Mesenchymal stem cell (in vitro differentiated cells and primary cell): ENCODE measurements at regions not wholly inside any gene's neighbourhood (a gene's known extent, or its start where the extent isn't known, plus 50 kb on each side); places are given as distances from the start of the nearest gene placed in this dataset.

ENCODE experiments used
- DNase-seq: peaks from one replicate; pipeline ENCODE4 v3.0.0-alpha.2; 2013
- H2AFZ ChIP-seq: one replicate; pipeline ENCODE4 v1.6.1; 2013; ENCODE audit warnings: low read depth, mild to moderate bottlenecking, control low read depth, inconsistent platforms, low read length, moderate library complexity
- H2AK5ac ChIP-seq: 2 replicates; pipeline ENCODE4 v1.6.1; 2013; ENCODE audit warnings: low read length, moderate library complexity, mild to moderate bottlenecking, inconsistent platforms; ENCODE audit not compliant: severe bottlenecking
- H2BK120ac ChIP-seq: one replicate; pipeline ENCODE4 v1.6.1; 2013; ENCODE audit warnings: low read depth, mild to moderate bottlenecking, inconsistent platforms, low read length, moderate library complexity
- H2BK12ac ChIP-seq, 2 experiments: one replicate each; pipeline ENCODE4 v1.6.1; 2013; ENCODE audit warnings: inconsistent platforms in 2 of 2, low read length in 2 of 2, mild to moderate bottlenecking in 2 of 2, moderate library complexity in 2 of 2, control low read depth in 1 of 2
- H2BK15ac ChIP-seq: one replicate; pipeline ENCODE4 v1.6.1; 2013; ENCODE audit warnings: mild to moderate bottlenecking, low read depth, inconsistent platforms; ENCODE audit not compliant: poor library complexity, severe bottlenecking
- H2BK5ac ChIP-seq: 2 replicates; pipeline ENCODE4 v1.6.1; 2013; ENCODE audit warnings: low read depth, mild to moderate bottlenecking, low read length, control low read depth, inconsistent platforms; ENCODE audit not compliant: poor library complexity, severe bottlenecking
- H3K14ac ChIP-seq, 2 experiments: one replicate each; pipeline ENCODE4 v1.6.1; 2013; ENCODE audit warnings: inconsistent platforms in 2 of 2, low read length in 2 of 2, control low read depth in 1 of 2, mild to moderate bottlenecking in 1 of 2, moderate library complexity in 1 of 2
- H3K18ac ChIP-seq, 2 experiments: one replicate each; pipeline ENCODE4 v1.6.1; 2013; ENCODE audit warnings: inconsistent platforms in 2 of 2, low read length in 2 of 2, control low read depth in 1 of 2, low read depth in 1 of 2, mild to moderate bottlenecking in 1 of 2
- H3K23ac ChIP-seq, 2 experiments: one replicate each; pipeline ENCODE4 v1.6.1; 2013; ENCODE audit warnings: inconsistent platforms in 2 of 2, low read length in 2 of 2, mild to moderate bottlenecking in 2 of 2, moderate library complexity in 2 of 2, control low read depth in 1 of 2
- H3K27ac ChIP-seq: 2 replicates; pipeline ENCODE4 v1.5.1; 2013; ENCODE audit warnings: mild to moderate bottlenecking, moderate library complexity, low read length, control low read depth, inconsistent platforms; ENCODE audit not compliant: poor library complexity, severe bottlenecking
- H3K27me3 ChIP-seq, 2 experiments: 2 replicates each; pipeline versions ENCODE4 v1.6.1 to v1.7.0; 2013; ENCODE audit warnings: low read length in 2 of 2, mild to moderate bottlenecking in 2 of 2, moderate library complexity in 2 of 2, control low read depth in 1 of 2, inconsistent platforms in 1 of 2; ENCODE audit not compliant: control insufficient read depth in 1 of 2, insufficient read depth in 1 of 2
- H3K36me3 ChIP-seq, 2 experiments: 2 replicates each; pipeline versions ENCODE4 v1.6.1 to v1.7.0; 2013; ENCODE audit warnings: low read length in 2 of 2, control low read depth in 1 of 2, inconsistent platforms in 1 of 2, low read depth in 1 of 2, mild to moderate bottlenecking in 1 of 2; ENCODE audit not compliant: insufficient read depth in 2 of 2, control insufficient read depth in 1 of 2
- H3K4ac ChIP-seq, 2 experiments: one replicate each; pipeline ENCODE4 v1.6.1; 2013; ENCODE audit warnings: inconsistent platforms in 2 of 2, low read length in 2 of 2, mild to moderate bottlenecking in 2 of 2, moderate library complexity in 2 of 2, control low read depth in 1 of 2, low read depth in 1 of 2
- H3K4me1 ChIP-seq: 2 replicates; pipeline ENCODE4 v1.6.1; 2013; ENCODE audit warnings: low read depth, low read length, control low read depth; ENCODE audit not compliant: control insufficient read depth, insufficient read depth
- H3K4me2 ChIP-seq: 2 replicates; pipeline ENCODE4 v1.6.1; 2013; ENCODE audit warnings: low read length, mild to moderate bottlenecking, inconsistent platforms; ENCODE audit not compliant: poor library complexity, severe bottlenecking
- H3K4me3 ChIP-seq, 2 experiments: 2 replicates each; pipeline versions ENCODE4 v1.5.1 to v1.7.0; 2013; ENCODE audit warnings: low read length in 2 of 2, mild to moderate bottlenecking in 2 of 2, control low read depth in 1 of 2, low read depth in 1 of 2; ENCODE audit not compliant: insufficient read depth in 1 of 2
- H3K79me1 ChIP-seq: replicated peaks from 2 replicates; pipeline ENCODE4 v1.6.1; 2013; ENCODE audit warnings: mild to moderate bottlenecking, control low read depth, low read length, inconsistent platforms; ENCODE audit not compliant: poor library complexity, severe bottlenecking
- H3K9ac ChIP-seq: 2 replicates; pipeline ENCODE4 v1.7.0; 2013; ENCODE audit warnings: mild to moderate bottlenecking, low read length, moderate library complexity
- H3K9me3 ChIP-seq: 2 replicates; pipeline ENCODE4 v1.7.0; 2013; ENCODE audit warnings: mild to moderate bottlenecking, low read length; ENCODE audit not compliant: control insufficient read depth
- H4K8ac ChIP-seq: one replicate; pipeline ENCODE4 v1.6.1; 2013; ENCODE audit warnings: inconsistent platforms, mild to moderate bottlenecking, low read length, moderate library complexity
- H4K91ac ChIP-seq: one replicate; pipeline ENCODE4 v1.6.1; 2013; ENCODE audit warnings: mild to moderate bottlenecking, low read length, inconsistent platforms
- WGBS: methylation state at CpG from one replicate; pipeline ENCODE4 v1.1.7; 2013; ENCODE audit warnings: mixed read lengths; 5-methylcytosine and 5-hydroxymethylcytosine counted together

GRCh38 chr14:58771016-58771415, 133.3 kb downstream of the DACT1 start:
- no peak overlapping the region for H3K9ac ChIP-seq
- H3K36me3 ChIP-seq, result no peaks in the 10 kb centered on the region
- H3K18ac ChIP-seq, result no peak overlapping the region
- H2BK5ac ChIP-seq, result no peak overlapping the region
- no peak for DNase-seq
- H3K4me3 ChIP-seq, result no peak overlapping the region
- no peak overlapping the region for H2BK120ac ChIP-seq
- no peak overlapping the region for H4K91ac ChIP-seq
- no peaks in the 10 kb centered on the region for H3K79me1 ChIP-seq
- H2AFZ ChIP-seq, result no peak overlapping the region
- 98% methylated on average over 5 of the region's 6 CpGs for WGBS
- H3K9me3 ChIP-seq, result no peaks in the 10 kb centered on the region
- no peak overlapping the region for H2BK12ac ChIP-seq
- no peak overlapping the region for H2BK15ac ChIP-seq
- peaks cover 10% of the 10 kb centered on the region for H3K4me1 ChIP-seq
- H3K27me3 ChIP-seq, result no peaks in the 10 kb centered on the region
- no peak overlapping the region for H3K4ac ChIP-seq
- no peak overlapping the region for H3K14ac ChIP-seq
- no peak overlapping the region for H3K23ac ChIP-seq
- H4K8ac ChIP-seq, result no peak overlapping the region
- H3K27ac ChIP-seq, result no peak overlapping the region
- H3K4me2 ChIP-seq, result no peak overlapping the region
- H2AK5ac ChIP-seq, result no peak overlapping the region

DNA sequence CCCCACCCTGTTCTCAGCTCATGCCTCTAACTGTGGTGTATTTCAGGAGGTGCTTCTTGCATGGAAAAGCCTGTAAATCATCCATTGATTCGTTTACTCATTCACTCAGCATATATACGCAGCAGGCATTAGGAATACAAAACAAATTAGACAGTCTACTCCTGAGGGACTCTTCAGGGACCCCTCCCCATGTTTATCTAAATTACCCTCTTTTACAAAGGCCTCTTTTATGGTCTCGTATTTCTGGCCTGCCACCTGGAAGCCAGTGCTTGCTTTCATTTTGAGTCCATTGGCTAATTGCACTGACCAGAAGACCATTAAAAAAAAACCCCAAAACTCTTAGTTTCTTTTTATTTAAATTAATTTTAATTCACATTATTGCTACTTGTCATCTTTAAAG, 134.4 kb downstream of the DACT1 start:
- peaks cover 10% of the 10 kb centered on the region for H3K4me1 ChIP-seq
- H3K27me3 ChIP-seq, result peaks cover 0 to 3% of the 10 kb centered on the region in 2 experiments
- no peak overlapping the region for H3K9ac ChIP-seq
- H2AK5ac ChIP-seq, result no peak overlapping the region
- no peaks in the 10 kb centered on the region for H3K36me3 ChIP-seq
- no peak overlapping the region for H3K14ac ChIP-seq
- no peak overlapping the region for H3K18ac ChIP-seq
- H2BK12ac ChIP-seq, result no peak overlapping the region
- H3K4me2 ChIP-seq, result peak overlapping the region; percentile 54
- H4K8ac ChIP-seq, result no peak overlapping the region
- H3K9me3 ChIP-seq, result no peaks in the 10 kb centered on the region
- no peak overlapping the region for H3K4me3 ChIP-seq
- no peak overlapping the region for H2BK15ac ChIP-seq
- H4K91ac ChIP-seq, result no peak overlapping the region
- no peak overlapping the region for H3K27ac ChIP-seq
- DNase-seq, result no peak
- WGBS, result 36% methylated on average over 3 of the region's 3 CpGs
- no peak overlapping the region for H2BK5ac ChIP-seq
- H2AFZ ChIP-seq, result no peak overlapping the region
- no peak overlapping the region for H3K4ac ChIP-seq
- no peak overlapping the region for H2BK120ac ChIP-seq
- no peak overlapping the region for H3K23ac ChIP-seq
- H3K79me1 ChIP-seq, result no peaks in the 10 kb centered on the region

DNA sequence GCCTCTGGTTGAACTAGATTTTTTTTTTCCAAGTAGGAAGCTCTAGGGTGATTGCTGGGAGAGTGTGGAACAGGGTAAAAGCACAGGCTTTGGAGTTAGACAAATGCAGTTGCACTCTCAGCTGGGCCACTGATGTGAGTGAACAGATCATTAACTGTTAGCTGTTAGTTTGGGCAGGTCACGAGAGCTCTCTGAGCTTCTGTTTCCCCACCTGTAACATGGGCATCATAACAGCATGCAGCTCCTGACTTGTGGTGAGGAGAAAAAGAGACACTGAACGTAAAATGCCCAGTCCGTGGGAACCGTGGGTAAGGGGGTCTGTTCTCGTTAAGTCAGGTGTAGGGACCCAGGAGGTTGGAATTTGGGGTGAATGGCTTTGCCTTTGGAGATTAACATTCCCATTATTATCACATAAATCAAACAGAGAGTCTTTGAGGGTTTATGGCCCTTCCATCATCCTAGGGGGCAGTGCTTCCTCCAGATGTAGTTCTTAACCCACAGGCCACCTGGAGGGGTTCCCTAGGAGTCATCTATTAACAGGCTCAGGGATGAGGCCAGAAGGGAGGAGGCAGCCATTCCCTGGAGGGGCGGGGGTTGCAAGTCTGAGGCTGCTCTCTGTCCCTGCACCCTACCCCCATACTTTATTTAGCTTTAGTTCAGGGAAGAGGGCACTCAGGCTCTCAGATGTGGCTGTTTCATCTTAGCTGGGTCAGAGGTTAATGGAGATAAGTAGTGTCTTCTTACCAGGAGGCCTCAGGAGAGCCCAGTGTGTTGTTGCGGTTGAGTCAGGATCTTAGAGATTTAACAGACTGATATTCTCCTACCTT, 135.2 kb downstream of the DACT1 start:
- no peak overlapping the region for H4K8ac ChIP-seq
- H3K79me1 ChIP-seq, result no peaks in the 10 kb centered on the region
- H3K4me1 ChIP-seq, result peaks cover 16% of the 10 kb centered on the region
- H2BK12ac ChIP-seq, result no peak overlapping the region
- no peak overlapping the region for H2BK120ac ChIP-seq
- H4K91ac ChIP-seq, result no peak overlapping the region
- no peak overlapping the region for H3K4me3 ChIP-seq
- peak overlapping the region; percentile 34 for H3K27ac ChIP-seq
- H3K4me2 ChIP-seq, result no peak overlapping the region
- 31% methylated on average over 5 of the region's 7 CpGs for WGBS
- H2BK5ac ChIP-seq, result peak overlapping the region; percentile 6
- H3K36me3 ChIP-seq, result no peaks in the 10 kb centered on the region
- no peak overlapping the region for H2AK5ac ChIP-seq
- peaks cover 0 to 3% of the 10 kb centered on the region in 2 experiments for H3K27me3 ChIP-seq
- H2BK15ac ChIP-seq, result no peak overlapping the region
- peak overlapping the region in 1 of 2 experiments; percentile 68 for H3K18ac ChIP-seq
- no peak overlapping the region for H3K23ac ChIP-seq
- no peak overlapping the region for H2AFZ ChIP-seq
- no peaks in the 10 kb centered on the region for H3K9me3 ChIP-seq
- H3K4ac ChIP-seq, result no peak overlapping the region
- no peak overlapping the region for H3K9ac ChIP-seq
- H3K14ac ChIP-seq, result no peak overlapping the region
- peak; percentile 56 for DNase-seq

GRCh38 chr14:58774531-58774930, 136.8 kb downstream of the DACT1 start:
- Histone ChIP-seq H3K36me3 (no peaks in the 10 kb centered on the region), H3K4me2 (no peak overlapping the region), H2AFZ (no peak overlapping the region), H2BK5ac (no peak overlapping the region), H3K4me1 (peaks cover 16% of the 10 kb centered on the region), H3K9ac (no peak overlapping the region), H4K8ac (no peak overlapping the region), H3K27me3 (peaks cover 0 to 3% of the 10 kb centered on the region in 2 experiments), H4K91ac (no peak overlapping the region), H3K27ac (no peak overlapping the region), H2BK120ac (no peak overlapping the region), H3K9me3 (no peaks in the 10 kb centered on the region), H2BK12ac (no peak overlapping the region), H3K4ac (no peak overlapping the region), H2AK5ac (no peak overlapping the region), H2BK15ac (no peak overlapping the region), H3K79me1 (no peaks in the 10 kb centered on the region), H3K14ac (no peak overlapping the region), H3K4me3 (no peak overlapping the region), H3K18ac (no peak overlapping the region), H3K23ac (no peak overlapping the region)
- no peak for DNase-seq
- WGBS, result 97% methylated on average over 1 of the region's 1 CpG
